Keratinocyte (primary cell): ENCODE measurements at regions not wholly inside any gene's neighbourhood (a gene's known extent, or its start where the extent isn't known, plus 50 kb on each side); places are given as distances from the start of the nearest gene placed in this dataset.
A peak's percentile ranks its signal among the peaks of the same experiment; 100 is the strongest.
"Not testable (repeated sequence)": the region's sequence is repeated elsewhere in the genome, so short reads cannot be mapped to it uniquely, and the experiment has no call there.

Experiments
- DNase-seq: peaks from one replicate; pipeline ENCODE4 v3.0.0-alpha.2; 2011; ENCODE audit warnings: low read depth, missing footprints, low spot score
- FAIRE-seq: peaks from 2 replicates; lab custom pipeline; 2011; peaks lifted over from hg19 to GRCh38; lab: Jason Lieb, UNC
- H2AFZ ChIP-seq: 2 replicates; pipeline ENCODE4 v1.6.0; 2012; ENCODE audit warnings: low read length, control low read depth, inconsistent platforms; ENCODE audit not compliant: control insufficient read depth
- H3K27ac ChIP-seq: 2 replicates; pipeline ENCODE4 v1.5.1; 2011; ENCODE audit warnings: low read length; ENCODE audit not compliant: control insufficient read depth, insufficient read depth
- H3K27me3 ChIP-seq: 3 replicates; pipeline ENCODE4 v1.6.0; 2011; ENCODE audit warnings: low read length; ENCODE audit not compliant: control insufficient read depth, insufficient read depth; ENCODE audit errors: extremely low read depth
- H3K36me3 ChIP-seq, 2 experiments: 2 replicates in 1 of 2; 3 replicates in 1 of 2; pipeline ENCODE4 v1.5.1; 2011; ENCODE audit warnings: low read length in 2 of 2, mild to moderate bottlenecking in 1 of 2; ENCODE audit not compliant: control insufficient read depth in 2 of 2, insufficient read depth in 2 of 2; ENCODE audit errors: extremely low read depth in 1 of 2
- H3K4me1 ChIP-seq: 3 replicates; pipeline ENCODE4 v1.5.1; 2011; ENCODE audit warnings: low read length; ENCODE audit not compliant: control insufficient read depth, insufficient read depth; ENCODE audit errors: extremely low read depth
- H3K4me2 ChIP-seq: 3 replicates; pipeline ENCODE4 v1.6.0; 2011; ENCODE audit warnings: low read depth, low read length; ENCODE audit not compliant: control insufficient read depth, insufficient read depth; ENCODE audit errors: extremely low read depth
- H3K4me3 ChIP-seq, 3 experiments: fragments of 200-600 bp in 1 of 3; sonication (generic) in 1 of 3; 2 replicates in 2 of 3; 3 replicates in 1 of 3; pipeline ENCODE4 v1.5.1; 2011 to 2016; ENCODE audit warnings: low read length in 3 of 3, mild to moderate bottlenecking in 3 of 3, control low read depth in 2 of 3, inconsistent platforms in 1 of 3, low read depth in 1 of 3, mixed read lengths in 1 of 3, mixed run types in 1 of 3, moderate library complexity in 1 of 3; ENCODE audit not compliant: control insufficient read depth in 2 of 3, insufficient read depth in 2 of 3; ENCODE audit errors: extremely low read depth in 1 of 3
- H3K79me2 ChIP-seq: 2 replicates; pipeline ENCODE4 v1.6.0; 2012; ENCODE audit warnings: low read length; ENCODE audit not compliant: control insufficient read depth, insufficient read depth
- H3K9ac ChIP-seq: 3 replicates; pipeline ENCODE4 v1.6.0; 2011; ENCODE audit warnings: low read length; ENCODE audit not compliant: control insufficient read depth, insufficient read depth; ENCODE audit errors: extremely low read depth
- H3K9me1 ChIP-seq: 3 replicates; pipeline ENCODE4 v1.6.0; 2011; ENCODE audit warnings: low read length; ENCODE audit not compliant: control insufficient read depth, insufficient read depth; ENCODE audit errors: extremely low read depth
- H3K9me3 ChIP-seq: 2 replicates; pipeline ENCODE4 v1.5.1; 2012; ENCODE audit warnings: low read depth, low read length; ENCODE audit not compliant: control insufficient read depth
- H4K20me1 ChIP-seq: 3 replicates; pipeline ENCODE4 v1.6.0; 2011; ENCODE audit warnings: low read length; ENCODE audit not compliant: control insufficient read depth, insufficient read depth; ENCODE audit errors: extremely low read depth
- EZH2 ChIP-seq: IDR thresholded peaks from one replicate; pipeline ENCODE4 v1.6.1; 2012; ENCODE audit warnings: inconsistent platforms, mild to moderate bottlenecking, low read length, moderate library complexity
- dilution Hi-C: fragments of 300-500 bp; cut with MboI; formaldehyde crosslinking; loops from one replicate; pipeline ENCODE4 v1.7.0; 2020; ENCODE audit warnings: low sequenced_read_pairs; ENCODE audit not compliant: extremely low pct_ligation_motif_present
- TF ChIP-seq, protein P1 (sequence below), 3 experiments: IDR thresholded peaks in 1 of 3; conservative IDR thresholded peaks in 1 of 3; optimal IDR thresholded peaks in 1 of 3; 2 replicates in 2 of 3; 3 replicates in 1 of 3; pipeline versions ENCODE3 to v1.5.1; 2011; ENCODE audit warnings: low read length in 3 of 3, mild to moderate bottlenecking in 3 of 3, moderate library complexity in 2 of 3, control low read depth in 1 of 3, inconsistent platforms in 1 of 3; ENCODE audit not compliant: insufficient read depth in 2 of 3; ENCODE audit errors: extremely low read depth in 1 of 3

DNA sequence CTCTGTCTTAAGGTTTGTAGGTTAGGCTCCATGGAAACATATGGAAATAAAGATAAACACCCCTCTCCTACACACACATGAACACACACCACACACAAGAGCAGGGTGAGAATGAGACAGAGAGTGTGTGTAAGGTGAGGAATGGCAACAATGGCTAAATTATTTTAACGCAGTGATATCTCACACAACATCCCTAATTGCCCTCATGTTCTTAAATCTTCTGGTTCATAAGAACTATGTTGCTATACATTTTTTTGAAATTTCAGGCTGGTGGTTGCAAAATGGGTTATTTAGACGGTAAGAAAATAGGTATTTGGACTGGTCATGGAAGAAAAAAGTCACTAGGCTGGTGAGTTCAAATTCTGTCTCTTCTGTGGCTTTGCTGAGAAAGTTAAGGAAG is 316.7 kb upstream of the ESRRG start:
- Histone ChIP-seq H4K20me1 (no peaks in the 10 kb centered on the region), H3K36me3 (no peaks in the 10 kb centered on the region), H3K9ac (no peak overlapping the region), H3K27me3 (no peaks in the 10 kb centered on the region), H3K4me3 (no peak overlapping the region), H3K9me3 (peaks cover 4% of the 10 kb centered on the region), H2AFZ (no peak overlapping the region), H3K4me2 (no peak overlapping the region), H3K9me1 (no peaks in the 10 kb centered on the region), H3K4me1 (no peaks in the 10 kb centered on the region), H3K27ac (no peak overlapping the region), H3K79me2 (no peaks in the 10 kb centered on the region)
- dilution Hi-C loops, result no loop called here
- TF ChIP-seq EZH2, result no peak
- TF ChIP-seq, protein P1, sequence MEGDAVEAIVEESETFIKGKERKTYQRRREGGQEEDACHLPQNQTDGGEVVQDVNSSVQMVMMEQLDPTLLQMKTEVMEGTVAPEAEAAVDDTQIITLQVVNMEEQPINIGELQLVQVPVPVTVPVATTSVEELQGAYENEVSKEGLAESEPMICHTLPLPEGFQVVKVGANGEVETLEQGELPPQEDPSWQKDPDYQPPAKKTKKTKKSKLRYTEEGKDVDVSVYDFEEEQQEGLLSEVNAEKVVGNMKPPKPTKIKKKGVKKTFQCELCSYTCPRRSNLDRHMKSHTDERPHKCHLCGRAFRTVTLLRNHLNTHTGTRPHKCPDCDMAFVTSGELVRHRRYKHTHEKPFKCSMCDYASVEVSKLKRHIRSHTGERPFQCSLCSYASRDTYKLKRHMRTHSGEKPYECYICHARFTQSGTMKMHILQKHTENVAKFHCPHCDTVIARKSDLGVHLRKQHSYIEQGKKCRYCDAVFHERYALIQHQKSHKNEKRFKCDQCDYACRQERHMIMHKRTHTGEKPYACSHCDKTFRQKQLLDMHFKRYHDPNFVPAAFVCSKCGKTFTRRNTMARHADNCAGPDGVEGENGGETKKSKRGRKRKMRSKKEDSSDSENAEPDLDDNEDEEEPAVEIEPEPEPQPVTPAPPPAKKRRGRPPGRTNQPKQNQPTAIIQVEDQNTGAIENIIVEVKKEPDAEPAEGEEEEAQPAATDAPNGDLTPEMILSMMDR (optimal IDR thresholded peaks at IDR 0.05 in 1 of 3, IDR thresholded peaks at IDR 0.05 in 1 of 3, conservative IDR thresholded peaks at IDR 0.05 in 1 of 3; ENCODE audit: extremely low read depth in 1 of 3, insufficient read depth in 2 of 3, low read length in 3 of 3), result no peak
- DNase-seq, result no peak
- peak; percentile 48 for FAIRE-seq

GRCh38 chr1:217039139-217039538 is 315.9 kb upstream of the ESRRG start:
- H3K36me3 ChIP-seq, H3K27me3 ChIP-seq, dilution Hi-C loops, FAIRE-seq, H3K79me2 ChIP-seq, DNase-seq, H3K9me3 ChIP-seq, H3K9ac ChIP-seq, H3K27ac ChIP-seq, H3K4me1 ChIP-seq, H3K4me3 ChIP-seq, H2AFZ ChIP-seq, H3K4me2 ChIP-seq, H3K9me1 ChIP-seq, H4K20me1 ChIP-seq: not testable (repeated sequence)

DNA sequence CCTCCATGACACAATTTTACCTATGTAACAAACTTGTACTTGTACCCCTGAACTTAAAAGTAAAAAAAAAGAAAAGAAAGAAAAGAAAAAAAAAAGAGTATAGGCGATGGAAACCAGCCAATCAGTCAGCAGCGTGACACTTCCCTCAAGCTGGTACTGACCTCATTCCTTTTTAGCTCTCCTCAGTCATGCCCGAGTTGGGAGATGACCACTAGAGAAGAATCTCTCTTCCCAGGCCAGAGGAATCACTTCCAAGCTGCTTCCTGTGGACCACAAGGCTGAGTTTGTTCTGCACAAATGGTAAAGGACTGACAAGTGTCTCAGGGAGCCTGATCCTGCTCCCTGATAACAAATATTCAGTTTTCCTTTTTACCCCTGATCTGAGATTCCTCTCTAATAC is 313.5 kb upstream of the ESRRG start:
- H3K9ac ChIP-seq, result no peak overlapping the region
- H3K79me2 ChIP-seq, result no peaks in the 10 kb centered on the region
- H2AFZ ChIP-seq, result no peak overlapping the region
- H3K4me2 ChIP-seq, result no peak overlapping the region
- no peak for DNase-seq
- H3K36me3 ChIP-seq, result no peaks in the 10 kb centered on the region
- H3K27ac ChIP-seq, result no peak overlapping the region
- dilution Hi-C loops, result no loop called here
- FAIRE-seq, result no peak
- H3K4me3 ChIP-seq, result no peak overlapping the region
- H4K20me1 ChIP-seq, result no peaks in the 10 kb centered on the region
- no peaks in the 10 kb centered on the region for H3K4me1 ChIP-seq
- no peaks in the 10 kb centered on the region for H3K27me3 ChIP-seq
- TF ChIP-seq EZH2, result no peak
- TF ChIP-seq, protein P1 (optimal IDR thresholded peaks at IDR 0.05 in 1 of 3, IDR thresholded peaks at IDR 0.05 in 1 of 3, conservative IDR thresholded peaks at IDR 0.05 in 1 of 3; ENCODE audit: extremely low read depth in 1 of 3, insufficient read depth in 2 of 3, low read length in 3 of 3), result no peak
- H3K9me3 ChIP-seq, result peaks cover 4% of the 10 kb centered on the region
- no peaks in the 10 kb centered on the region for H3K9me1 ChIP-seq
